Renal cortical epithelial cell (primary cell): ENCODE measurements at regions not wholly inside any gene's neighbourhood (a gene's known extent, or its start where the extent isn't known, plus 50 kb on each side); places are given as distances from the start of the nearest gene placed in this dataset.

Experiments
- DNase-seq: peaks from one replicate; pipeline ENCODE4 v3.0.0-alpha.2; 2011; ENCODE audit warnings: low read depth

DNA sequence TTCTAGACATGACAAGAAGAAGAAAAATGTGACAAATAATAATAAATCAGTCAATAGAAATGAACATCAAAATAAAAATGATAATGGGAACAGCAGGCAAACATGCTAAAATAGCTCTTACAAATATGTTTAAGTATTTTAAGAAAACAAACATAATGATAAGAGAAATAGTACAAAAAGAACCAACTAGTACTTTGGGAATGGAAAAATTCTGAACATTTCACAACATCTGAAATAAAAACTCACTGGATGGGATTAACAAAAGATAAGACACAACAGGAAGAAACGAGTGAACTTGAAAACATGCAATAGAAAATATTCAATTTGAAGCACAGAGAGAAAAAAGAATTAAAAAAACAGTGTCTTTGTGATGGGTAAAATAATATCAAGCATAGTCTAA lies 115.2 kb upstream of the TSPAN2 start:
- DNase-seq = no peak

DNA sequence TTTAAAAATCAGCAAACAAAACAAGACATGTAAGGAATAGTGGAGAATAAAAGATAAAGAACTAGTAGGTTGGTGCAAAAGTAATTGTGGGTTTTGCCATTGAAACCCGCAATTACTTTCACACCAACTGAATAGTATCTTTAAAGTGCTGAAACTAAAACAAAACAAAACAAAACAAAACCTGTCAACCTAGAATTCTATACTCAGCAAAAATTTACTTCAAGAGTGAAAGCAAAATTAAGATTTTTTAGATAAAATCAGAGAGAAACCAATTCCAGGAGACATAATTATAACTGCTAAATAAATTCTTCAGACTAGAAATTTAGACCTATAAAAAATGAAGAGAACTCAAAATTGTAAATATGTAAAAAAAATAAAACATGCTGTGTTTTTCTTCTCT lies 114.0 kb upstream of the TSPAN2 start:
- DNase-seq = no peak

DNA sequence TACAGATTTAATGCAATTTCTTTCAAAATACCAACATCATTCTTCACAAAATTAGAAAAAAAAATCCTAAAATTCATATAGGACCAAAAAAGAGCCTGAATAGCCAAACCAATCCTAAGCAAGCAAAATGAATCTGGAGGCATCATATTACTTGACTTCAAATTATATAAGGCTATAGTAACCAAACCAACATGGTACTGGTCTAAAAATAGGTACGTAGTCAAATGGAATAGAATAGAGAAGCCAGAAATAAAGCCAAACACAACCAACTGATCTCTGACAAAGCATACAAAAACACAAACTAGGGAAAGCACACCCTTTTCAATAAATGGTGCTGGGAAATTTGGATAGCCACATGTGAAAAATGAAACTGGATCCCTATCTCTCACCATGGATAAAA lies 112.3 kb upstream of the TSPAN2 start:
- DNase-seq = no peak

DNA sequence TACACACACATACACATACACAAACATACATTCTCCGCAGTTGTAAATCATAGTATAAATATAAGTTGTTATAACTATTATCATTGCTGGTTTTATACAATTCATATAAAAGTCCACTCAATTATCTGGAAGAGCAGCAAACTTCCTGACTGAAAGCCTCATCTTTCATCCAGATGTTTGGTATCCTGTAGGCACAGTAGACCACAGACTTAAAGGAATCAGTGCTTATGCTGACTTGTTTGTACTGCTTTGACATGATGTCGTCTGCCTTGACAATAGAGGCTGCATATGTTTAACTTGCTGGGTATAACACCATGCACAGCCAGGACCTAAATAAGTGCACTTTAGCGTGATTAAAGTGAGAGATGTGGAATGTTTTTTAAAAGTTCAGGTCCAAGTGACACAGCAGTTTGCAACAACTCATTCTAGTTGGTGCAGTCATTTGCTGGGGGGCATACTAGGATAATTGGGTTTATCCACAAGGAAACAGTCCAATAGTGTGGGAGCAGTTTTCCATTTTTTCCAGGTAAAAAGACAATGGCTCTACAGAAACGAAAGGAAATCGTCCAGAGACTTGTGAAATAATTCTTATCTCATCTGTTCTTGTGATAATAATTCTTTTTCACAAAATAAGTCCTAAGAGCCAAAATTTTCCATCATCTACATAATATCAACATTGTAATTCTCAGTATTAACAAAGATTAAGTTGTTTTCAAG lies 110.3 kb upstream of the TSPAN2 start:
- DNase-seq = no peak

DNA sequence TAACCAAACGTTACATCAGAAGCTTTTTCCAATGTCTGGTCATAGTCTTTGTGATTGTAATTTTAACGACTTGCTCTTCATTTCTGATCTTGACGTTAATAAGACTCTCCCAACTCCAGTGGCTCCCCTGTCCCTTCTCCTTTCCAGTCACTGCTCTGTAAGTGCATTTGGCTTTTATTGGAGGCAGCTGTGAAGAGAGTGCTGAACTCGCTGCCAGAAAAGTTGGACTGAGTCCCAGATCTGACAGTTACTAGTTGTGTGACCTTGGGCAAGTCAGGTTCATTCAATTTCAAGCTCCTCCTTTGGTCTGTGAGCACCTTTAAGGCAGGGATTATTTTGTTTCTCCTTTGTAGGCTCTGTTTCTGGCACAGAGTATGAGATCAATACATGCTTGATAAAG lies 109.6 kb upstream of the TSPAN2 start:
- no peak for DNase-seq

DNA sequence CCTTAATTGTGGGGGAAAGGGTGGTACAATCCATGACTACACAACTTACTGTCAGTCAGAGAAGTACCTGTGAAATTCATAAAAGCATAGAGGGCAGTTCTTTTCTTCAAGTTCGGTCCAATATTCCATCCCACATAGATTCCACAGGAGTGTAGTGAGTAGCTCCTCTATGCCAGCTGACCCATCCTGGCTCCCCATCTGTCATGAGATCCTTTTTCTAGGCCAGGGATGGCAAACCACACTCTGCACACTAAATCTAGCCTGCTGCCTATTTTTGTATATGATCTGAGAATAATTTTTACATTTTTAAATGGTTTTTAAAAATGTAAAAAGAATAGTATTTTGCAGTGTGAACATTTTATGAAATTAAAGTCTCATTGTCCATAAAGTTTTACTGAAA lies 107.0 kb upstream of the TSPAN2 start:
- no peak for DNase-seq

DNA sequence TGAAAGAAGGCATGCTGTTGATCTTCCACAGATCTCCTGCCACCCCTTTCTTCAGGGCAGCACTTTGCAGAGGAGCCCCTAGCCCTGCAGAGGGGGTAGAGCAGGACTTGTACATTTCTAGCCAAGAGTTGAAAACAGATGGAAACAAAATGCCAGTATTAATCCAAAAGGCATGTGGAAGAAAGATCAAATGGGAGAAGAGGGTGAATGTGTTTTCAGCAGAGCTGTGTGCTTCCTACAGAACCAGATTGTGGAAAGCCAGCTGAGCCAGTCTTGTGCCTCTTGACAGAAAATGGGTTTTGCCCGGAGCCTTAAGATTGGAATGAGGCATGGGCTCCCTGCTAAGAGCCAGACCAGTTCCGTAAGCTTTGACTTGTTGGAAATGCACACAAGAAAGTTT lies 105.2 kb upstream of the TSPAN2 start:
- no peak for DNase-seq

DNA sequence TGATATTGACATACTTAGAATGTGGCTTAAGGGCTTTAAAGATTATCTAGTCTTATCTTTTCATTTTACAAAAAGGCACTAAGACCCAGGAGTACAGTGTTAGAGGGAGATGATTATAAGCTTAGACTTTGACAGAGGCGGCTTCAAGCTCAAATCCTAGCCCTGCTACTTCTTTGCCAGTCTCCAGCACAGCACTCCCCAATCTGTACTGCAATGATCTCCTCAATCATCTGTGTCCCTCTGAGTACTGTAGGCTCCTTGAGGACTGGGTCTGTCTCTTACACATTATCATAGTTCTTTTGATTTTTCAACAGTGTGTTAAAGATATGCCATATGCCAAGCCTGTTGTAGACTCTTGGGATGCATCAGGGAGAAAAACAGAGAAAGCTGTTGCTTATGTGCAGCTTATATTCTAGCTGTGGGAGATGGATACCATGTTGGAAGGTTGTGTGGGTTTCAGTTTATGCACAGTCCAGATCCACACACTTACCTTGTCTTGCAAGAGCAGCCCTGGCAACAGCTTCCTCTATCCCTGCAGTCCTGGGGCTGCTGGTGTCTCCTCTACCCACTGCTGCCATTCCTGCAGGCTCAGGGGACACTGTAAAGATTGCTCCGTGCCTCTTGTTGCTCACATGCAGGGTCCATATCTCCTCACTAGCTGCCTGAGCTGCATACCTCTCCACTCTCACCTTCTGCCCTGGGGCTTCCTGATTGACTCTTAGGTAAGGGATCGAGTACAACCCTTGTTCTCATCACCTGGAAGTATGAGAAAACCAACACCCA lies 103.9 kb upstream of the TSPAN2 start:
- DNase-seq = no peak

DNA sequence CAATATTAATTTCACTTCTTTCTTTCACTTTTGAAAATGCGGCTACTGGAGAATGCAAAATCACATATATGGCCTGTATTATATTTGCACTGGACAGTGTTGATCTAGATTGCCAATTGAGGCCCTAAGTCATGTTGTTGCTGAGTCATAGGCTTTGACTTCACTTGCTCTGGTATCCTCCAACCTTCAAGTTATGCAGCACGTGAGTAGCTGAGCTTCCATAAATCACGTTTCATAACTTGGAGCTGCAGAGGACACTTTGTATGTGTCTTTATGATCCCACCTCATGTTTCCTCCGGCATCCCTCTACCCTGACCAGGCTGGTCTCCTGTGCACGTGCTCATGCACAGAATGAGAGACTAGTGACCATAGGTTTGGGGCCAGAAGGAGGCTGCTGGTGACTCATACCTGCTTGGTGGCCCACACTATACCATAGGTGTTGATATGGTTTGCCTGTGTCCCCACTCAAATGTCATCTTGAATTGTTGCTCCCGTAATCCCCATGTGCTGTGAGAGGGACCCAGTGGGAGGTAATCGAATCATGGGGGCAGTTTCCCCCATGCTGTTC lies 103.0 kb upstream of the TSPAN2 start:
- no peak for DNase-seq

DNA sequence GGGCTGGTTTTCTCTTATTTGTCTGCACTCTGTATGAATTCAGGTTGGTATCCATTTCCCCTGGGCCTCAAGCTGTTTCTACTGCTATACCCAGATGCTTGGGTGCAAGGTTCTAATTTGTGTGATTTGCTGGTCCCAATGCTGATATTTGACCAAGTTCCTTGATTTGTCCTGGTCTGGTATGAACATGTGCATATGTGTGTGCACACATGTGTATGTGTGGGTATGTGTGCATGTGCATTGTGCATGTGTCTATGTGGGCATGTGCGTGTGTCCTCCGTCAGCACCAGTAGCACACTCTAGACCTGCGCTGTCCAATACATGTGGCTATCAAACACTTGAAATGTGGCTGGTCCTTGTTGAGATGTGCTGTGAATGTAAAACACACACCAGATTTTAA lies 102.4 kb upstream of the TSPAN2 start:
- DNase-seq = no peak

DNA sequence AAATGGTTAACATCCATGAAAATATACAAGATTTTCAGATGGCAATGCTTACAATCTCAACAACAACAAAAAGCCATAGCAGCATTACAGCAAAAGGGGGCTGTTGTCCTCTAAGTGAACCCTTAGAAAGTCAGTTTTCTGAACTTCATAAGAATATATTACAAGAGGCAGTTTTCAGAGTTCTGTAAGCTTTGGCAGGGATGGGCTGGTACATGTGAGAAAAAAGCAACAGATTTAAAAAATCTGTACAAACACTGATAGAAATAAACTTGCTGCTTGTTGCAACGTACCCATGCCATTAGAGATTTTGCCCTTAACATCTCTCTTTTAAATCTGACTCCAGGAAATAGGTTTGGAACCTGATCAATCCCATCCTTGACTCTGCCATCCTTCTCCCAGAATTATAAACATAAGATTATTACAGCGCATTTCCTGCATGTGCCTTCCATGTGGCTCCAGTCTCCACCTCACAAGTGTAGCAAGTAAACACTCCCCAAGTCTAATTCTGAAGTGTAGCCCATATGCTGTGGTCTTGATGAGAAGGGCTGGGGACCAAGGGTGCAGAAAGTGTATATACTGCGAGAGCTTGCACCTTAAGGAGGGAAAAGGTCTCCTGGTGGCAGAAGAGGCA lies 101.4 kb upstream of the TSPAN2 start:
- DNase-seq = no peak

DNA sequence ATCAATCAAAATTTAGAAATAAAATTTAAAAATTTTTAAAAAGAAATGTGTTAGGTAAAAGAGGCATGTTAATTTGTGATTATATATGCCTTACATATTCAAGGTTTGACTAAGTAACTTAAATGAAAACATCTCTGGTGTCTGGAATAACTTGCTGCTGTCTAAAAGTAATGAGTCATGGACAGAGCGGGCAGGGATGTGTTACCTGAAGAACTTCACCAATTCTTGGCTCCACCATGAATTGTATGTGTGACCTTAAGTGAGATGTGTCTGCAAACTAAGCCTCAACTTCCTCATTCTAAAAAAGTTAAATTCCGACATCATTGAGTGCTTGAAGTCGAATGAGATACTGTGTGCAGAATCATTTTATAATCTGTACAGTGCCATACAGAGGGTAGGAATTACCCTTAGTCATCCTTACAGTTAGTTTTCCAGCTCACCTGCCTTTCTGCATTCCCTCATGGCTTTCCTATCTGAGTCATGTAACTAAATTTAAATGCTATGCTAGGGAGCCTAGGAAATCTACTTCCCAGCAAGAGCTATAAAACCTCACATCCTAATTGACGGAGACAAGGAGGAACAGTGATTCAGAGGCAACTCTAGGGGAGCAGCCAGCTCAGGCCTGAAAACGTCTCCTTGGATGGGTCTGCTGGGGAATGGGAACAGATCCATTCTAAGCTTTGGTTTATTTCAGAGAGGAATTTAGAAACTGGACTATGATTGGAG lies 100.7 kb upstream of the TSPAN2 start:
- DNase-seq = peak; percentile 96

DNA sequence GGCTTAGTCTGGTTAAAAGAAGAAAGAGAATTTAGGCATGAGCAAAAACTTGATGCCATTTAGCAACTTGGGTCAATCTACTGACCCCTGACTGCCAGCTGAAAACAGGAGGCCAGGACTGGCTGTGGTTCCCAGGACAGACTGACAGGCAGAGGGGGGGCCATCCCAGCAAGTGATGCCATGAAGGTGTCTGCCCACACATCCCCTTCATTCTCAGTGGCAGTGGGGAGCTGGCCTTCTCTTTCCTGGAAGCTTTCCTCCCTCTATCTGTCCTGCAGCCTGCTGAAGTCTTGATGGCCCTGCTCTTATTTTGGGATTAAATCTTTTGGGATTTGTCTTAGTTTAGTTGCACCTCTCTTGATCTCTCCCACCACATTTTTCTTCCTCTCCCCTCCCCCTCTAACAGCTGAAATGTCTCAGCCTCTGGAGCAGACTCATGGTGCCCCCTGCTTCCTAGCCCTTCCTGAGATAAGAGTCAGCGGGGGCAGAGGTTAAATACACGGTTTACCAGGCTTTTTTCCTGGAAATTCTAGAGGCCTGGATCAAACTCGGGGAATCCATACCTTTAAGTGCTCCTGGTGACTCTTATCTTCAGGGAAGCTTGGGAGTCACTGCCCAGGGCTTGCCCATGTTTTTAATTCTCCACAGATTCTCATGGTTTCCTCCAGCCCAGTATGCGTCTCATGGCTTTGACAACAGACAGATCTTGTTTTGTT lies 99.5 kb upstream of the TSPAN2 start:
- peak; percentile 45 for DNase-seq

DNA sequence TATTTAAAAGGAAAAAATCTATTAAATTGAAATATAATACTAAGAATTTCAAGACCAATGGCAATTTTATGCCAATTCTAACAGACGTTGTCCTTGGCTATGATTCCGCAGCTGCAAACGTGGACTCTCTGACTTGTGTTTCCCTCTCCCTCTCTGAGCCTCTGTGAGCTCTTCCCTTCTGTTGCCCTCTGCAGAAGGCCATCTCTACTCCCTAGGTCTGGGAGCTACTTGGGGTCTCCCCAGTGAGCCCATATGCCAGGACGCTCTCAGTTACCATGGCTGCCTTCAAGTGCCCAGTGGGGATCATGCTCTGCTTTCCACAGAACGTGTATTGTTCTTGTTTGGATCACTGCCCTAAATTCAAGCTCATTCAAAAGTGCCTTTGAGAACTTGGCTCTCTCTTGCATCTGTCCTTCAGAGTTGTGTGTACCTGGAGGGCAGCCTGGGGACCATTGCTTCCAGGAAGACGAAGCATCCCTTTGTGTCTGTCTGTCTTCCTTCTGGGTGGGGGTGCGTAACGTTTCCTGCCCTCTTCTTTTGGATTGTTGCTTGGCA lies 97.5 kb upstream of the TSPAN2 start:
- DNase-seq = no peak

DNA sequence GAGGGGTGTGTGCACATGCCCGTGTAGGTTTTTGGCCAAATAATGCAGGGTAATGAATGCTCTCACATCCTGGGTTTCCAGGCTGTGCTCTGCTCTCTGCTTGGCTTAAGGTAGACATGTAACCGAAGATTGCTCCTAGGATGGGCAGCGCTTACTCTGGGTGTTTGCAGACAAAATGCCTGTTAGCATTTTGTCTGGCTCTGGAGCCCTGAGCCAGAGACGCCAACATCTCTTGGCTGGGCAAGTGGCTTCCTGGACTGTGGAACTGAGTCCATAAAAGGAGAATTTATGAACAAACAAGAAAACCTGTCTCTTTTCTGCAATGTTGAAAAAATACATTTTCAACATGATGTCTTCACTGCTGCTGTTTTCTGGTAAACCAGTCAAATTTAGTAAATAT lies 96.0 kb upstream of the TSPAN2 start:
- no peak for DNase-seq

DNA sequence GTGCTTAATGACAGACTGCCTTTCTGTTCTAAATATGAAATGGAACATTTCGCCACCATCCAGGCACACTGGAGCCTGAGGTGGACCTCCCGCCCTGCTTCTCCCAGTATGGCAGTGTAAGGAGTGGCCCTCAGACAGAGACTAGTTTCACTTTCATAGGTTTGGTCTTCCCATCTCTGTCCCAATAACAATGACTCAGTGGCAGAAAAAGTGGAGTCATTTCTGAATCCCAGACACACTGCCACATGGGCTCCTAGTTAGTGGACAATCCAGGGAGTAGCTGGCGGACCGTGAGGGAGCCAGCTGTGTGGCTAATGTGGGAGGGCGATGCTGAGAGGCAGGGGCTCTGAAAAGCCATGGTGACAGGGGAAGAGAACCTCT lies 95.6 kb upstream of the TSPAN2 start:
- peak; percentile 72 for DNase-seq

DNA sequence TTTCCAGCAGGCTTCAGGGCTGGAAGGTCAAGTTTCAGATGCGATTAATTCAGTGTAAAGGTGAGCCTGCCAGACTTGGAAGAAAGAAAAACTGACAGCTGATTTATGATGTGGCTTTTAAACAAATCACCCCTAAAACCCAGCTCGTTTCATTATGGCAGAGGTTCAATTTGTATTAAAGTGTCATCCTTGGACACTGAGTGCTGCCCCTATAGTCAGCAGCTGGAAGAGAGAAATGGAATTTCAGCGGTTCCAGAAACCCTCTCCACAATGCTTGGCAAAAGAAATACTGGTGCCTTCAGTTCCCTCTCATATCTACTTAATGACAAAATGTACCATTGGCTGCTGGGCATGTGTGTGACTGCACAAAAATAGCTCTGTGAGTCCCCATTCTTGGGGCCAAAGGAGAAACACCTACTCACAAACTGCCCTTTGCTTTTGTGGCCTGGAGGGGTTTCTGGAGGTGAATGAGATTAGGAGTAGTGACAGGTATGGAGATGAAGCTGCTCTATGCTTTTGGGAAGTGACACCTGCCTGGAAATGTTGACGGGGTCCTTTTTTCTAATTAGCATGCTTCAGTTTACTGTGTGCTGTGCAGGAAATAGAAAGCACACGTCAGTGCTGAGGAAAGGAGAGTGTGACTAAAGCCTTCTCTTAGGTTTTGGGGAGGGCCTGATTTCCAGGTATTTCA lies 95.1 kb upstream of the TSPAN2 start:
- peak; percentile 17 for DNase-seq

DNA sequence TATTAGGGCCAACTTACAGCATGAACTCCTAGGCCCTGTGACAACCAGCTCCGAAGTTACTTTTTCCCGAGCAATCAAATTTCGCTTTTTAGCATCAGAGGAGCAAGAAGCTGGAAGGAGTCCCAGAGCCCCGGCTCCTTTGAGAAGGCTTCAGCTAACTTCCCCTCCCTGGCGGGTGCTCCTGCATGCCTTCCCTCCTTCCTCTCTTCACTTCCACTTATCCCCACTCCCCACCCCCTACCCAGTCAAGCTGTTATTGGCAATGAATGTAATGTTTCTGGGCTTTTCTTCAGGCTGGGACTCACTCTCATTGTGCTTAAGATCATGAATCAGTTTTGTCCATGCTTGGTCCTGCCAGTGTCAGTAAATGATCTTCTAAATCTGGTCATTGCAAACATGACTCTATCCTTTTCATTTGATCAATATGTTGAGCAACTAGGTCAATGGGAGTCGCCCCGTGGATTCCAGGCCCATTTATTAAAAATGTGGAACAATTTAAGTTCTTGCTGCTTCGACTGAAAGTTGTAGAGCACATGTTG lies 94.5 kb upstream of the TSPAN2 start:
- DNase-seq = peak; percentile 41

DNA sequence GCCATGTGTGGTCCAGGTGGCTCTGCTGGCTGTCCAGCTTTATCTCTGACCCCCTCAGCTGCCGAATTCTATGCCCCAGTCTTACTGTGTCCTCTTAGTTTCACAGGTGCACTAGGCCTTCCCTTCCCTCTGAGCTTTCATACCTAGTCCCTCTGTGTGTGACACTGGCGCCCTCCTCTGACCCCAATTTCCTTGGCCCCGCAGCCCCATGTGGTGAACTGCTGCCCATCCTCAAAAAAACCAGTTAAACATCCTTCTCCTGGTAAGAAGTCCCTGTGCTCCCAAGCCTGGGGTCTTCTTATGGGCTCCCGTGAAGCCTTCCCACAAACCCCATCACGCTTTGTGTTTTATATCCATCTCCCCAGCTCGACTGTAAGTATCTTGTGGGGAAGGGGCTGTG lies 93.9 kb upstream of the TSPAN2 start:
- no peak for DNase-seq

DNA sequence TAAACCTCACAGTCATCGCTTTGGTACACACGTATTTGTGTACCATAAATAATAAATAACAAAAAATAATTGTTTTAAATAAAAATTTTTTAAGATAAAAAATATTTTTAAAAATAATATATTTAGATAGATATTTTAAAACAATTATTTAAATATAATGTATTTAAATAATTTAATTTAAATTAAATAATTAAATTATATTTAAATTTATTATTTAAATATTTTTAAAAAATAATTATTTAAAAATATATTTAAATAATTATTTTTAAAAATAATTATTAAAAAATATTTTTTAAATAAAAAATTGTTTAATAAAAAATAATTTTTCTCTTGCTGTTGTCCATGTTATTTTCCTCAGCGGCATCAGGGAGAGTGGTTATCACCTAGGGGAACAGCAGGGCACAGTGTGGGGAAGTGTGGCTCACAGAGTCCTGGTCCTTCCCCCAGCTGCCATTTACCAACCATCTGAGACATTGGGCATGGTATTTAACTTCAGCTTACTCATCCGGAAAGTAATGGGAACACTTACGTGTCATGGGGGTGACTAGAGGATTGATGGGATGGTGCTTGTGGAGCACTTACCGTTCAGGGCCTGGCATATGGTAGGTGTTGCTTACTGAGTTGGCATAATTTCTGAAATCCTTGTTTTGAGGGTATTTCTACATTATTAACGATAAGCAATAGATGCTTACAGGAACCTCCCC lies 92.9 kb upstream of the TSPAN2 start:
- DNase-seq = peak; percentile 78
